DMS 273 (cell line): ENCODE measurements at regions not wholly inside any gene's neighbourhood (a gene's known extent, or its start where the extent isn't known, plus 50 kb on each side); places are given as distances from the start of the nearest gene placed in this dataset.
A peak's percentile ranks its signal among the peaks of the same experiment; 100 is the strongest.
"Not testable (repeated sequence)": the region's sequence is repeated elsewhere in the genome, so short reads cannot be mapped to it uniquely, and the experiment has no call there.

ENCODE experiments used
- DNase-seq: peaks from one replicate; lab custom pipeline; 2025; ENCODE audit not compliant: unreplicated experiment; lab: John Stamatoyannopoulos, UW

GRCh38 chr12:125549171-125549570, 483.9 kb downstream of the AACS start:
- no peak for DNase-seq

- DNase-seq = peak; percentile 4
Measured at GRCh38 chr12:125549836-125550235, 484.6 kb downstream of the AACS start.

GRCh38 chr12:125552295-125552694, 487.1 kb downstream of the AACS start:
- no peak for DNase-seq

DNA sequence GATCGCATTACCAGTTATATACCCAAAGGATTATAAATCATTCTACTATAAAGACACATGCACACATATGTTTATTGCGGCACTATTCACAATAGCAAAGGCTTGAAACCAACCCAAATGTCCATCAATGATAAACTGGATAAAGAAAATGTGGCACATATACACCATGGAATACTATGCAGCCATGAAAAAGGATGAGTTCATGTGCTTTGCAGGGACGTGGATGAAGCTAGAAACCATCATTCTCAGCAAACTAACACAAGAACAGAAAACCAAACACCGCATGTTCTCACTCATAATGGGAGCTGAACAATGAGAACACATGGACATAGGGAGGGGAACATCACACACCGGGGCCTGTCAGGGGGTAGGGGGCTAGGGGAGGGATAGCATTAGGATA, 495.8 kb downstream of the AACS start:
- not testable (repeated sequence) for DNase-seq

DNA sequence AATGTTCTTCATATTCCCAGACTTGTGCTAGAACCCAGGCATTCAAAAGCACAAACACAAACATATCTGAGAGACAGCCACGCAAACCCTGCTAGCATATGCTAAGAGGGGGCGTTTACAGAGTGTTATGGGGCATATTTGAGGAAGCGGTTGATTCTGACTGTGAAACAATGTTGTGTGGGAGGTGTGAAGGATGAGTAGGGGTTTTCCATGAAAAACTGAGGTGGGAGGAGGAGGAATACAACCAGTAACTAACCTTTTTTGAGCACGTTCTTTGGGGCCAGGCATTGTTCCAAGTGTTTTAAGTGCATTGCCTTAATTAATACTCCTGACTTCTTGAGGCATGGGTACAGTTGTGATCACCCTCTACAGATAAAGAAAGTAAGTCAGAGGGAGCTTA, 499.5 kb downstream of the AACS start:
- DNase-seq = no peak

DNA sequence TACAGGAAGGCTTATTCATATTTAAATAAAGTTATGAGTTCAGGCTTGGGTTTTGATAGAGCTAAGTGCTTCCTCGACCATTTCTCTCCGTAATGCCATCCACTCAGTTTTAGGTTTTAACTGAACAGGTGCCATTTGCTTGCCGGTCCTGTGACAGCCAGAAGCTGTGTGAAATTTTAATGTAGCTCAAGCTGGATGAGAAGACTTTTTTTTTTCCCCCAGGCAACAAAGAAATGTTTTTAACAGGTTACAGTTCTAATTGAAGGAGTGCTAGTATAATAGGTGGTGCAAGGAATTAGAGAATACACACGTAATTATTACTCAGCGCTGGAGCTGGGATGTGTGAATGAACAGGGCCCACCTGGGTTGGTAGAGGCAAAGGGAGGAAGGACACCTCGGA, 502.3 kb downstream of the AACS start:
- DNase-seq = no peak

DNA sequence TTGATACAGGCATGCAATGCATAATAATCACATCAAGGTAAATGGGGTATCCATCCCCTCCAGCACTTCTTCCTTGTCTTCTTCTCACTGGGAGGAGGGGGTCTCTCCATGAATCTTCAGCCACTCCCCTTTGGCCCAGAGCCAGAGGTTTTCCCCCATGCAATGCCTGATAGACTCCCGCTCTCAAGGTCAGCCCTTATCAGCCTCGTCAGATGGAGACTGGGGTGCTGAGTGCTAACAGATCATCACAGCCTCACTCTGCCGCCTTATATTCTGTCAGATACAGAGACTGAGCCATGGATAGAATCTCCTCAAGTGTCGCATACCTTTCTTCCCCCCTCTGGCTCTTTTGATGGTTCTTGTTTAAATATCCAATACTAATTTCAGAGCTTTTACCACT, 503.1 kb downstream of the AACS start:
- DNase-seq = no peak

- DNase-seq = no peak
Measured at GRCh38 chr12:125573271-125573670, 508.0 kb downstream of the AACS start.

- DNase-seq = no peak
Measured at GRCh38 chr12:125577334-125577733, 512.1 kb downstream of the AACS start.

DNA sequence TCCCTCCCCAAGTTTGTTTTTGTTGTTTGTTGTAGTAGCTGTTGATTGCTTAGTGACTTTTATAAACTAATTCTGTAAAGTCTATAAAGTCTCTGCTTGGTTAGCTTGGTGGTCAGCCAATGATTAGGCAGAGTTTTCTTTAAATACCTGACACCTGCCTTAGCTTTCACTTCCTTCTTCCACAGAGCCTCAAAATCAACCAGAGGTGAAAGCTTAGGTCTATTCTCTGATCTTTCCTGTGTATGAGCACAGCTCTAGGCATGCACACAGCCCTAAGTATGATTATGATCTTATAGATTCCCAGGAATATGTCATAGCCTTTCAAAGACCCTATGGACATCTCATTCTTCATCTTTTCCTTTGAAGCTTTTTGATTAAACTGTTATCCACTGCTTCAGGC, 514.7 kb downstream of the AACS start:
- DNase-seq = no peak

- no peak for DNase-seq
Measured at GRCh38 chr12:125583071-125583470, 517.8 kb downstream of the AACS start.

GRCh38 chr12:125586441-125586840, 521.2 kb downstream of the AACS start:
- no peak for DNase-seq

DNA sequence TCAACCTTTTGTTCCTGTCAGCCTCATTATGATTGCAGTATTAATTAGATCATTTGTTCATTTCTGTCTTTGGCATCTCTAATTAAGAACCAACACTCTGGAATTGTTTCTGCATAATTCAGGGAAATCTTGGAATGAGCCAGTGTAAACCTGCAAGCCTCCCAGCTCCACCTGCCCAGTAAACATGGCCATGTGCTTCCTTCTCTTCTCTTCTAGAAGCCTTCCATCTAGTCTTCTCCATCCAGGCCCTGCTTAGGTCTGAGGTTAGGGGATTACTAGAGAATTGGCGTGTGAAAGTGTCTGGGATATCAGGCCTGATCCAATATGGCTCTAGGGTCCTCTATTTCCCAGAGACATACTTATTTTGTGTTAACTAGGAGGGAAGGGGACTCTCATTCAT, 528.0 kb downstream of the AACS start:
- no peak for DNase-seq

- no peak for DNase-seq
Measured at GRCh38 chr12:125604976-125605375, 539.7 kb downstream of the AACS start.

- no peak for DNase-seq
Measured at GRCh38 chr12:125606312-125606711, 541.1 kb downstream of the AACS start.

DNA sequence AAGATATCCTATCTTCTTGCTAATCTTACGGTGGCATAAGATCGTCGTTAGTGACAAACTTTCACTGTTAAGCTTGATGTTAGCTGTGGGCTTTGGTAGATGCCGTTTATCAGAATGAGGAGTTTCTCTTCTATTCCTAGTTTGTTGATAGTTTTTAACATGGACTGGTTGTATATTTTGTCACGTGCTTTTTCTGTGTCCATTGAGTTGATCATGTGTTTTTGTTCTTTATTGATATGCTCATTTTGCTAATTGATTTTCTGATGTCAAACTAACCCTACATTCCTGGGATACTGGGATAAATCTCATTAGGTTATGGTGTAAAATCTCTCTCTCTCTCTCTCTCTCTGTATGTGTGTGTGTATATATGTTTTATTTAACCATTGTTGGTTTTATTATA, 545.1 kb downstream of the AACS start:
- no peak for DNase-seq

DNA sequence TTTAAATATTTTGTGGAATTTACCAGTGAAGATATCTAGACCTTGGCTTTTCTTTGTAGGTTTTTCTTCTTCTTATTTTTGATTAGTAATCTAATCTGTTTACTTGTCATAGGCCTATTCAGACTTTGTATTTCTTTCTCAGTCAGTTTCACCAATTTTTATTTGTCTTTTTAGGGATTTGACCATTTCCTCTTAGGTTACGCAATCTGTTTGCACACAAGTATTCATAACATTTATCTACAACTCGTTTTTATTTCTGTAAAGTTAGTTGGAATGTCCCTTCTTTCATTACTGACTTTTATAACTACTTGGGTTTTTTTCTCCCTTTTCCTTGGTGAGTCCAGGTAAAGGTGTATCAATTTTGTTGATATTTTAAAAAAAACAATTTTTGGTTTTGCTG, 545.7 kb downstream of the AACS start:
- DNase-seq = no peak

- DNase-seq = no peak
Measured at GRCh38 chr12:125614058-125614457, 548.8 kb downstream of the AACS start.

DNA sequence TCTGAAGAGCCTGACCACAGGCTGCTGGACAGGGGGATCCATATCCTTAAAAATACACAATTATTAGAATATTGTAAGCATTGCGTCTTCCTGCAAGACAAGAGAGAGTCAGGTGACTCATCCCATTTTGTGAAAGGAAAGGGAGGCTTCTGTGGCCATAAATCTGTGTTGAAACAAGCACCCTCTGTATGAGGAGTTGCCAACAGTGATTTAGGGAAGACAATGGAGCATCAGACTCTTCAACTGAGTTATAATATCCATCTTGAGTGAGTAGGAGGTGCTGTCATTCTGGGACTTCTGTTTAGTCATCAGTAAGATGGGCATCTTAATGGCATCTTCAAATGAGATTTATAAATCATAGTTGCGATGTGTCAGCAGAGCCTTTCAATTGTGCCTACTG, 554.5 kb downstream of the AACS start:
- no peak for DNase-seq

GRCh38 chr12:125633686-125634085, 568.5 kb downstream of the AACS start:
- no peak for DNase-seq

DNA sequence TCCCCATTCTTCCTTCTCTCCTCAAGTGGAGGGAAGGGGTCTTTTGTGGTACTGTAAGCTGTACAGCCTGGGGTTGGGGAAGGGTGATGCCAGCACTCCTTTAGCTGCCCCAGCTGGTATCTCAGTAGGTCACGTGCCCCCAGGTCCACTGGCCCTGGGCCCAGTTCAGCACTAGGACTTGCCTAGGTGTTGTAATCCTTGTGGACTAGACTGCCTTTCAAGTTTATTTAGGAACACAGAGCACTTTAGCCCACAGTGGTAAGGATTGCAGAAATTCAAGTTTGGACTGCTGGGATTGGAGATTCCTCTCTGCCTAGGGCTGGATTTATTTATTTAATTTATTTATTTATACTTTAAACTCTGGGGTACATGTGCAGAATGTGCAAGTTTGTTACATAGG, 569.6 kb downstream of the AACS start:
- no peak for DNase-seq

DNA sequence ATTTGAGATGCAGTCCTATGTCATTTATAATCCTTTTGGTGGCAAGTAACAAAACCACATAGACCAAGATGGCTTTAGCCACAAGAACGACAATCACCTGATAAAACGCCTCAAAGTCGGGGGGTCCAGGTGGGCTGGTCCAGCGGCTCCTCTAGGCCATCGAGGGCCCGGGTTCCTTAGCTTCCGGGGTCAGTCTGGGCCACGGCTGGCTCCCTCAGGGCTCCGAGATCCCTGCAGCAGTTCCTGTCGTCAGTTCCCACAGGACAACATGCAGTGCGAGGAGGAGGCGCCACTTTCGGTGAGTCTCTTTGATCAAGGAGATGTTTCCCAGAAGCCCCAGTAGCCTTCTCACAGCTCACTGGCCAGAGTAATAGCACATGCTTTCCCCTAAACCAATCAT, 574.6 kb downstream of the AACS start:
- DNase-seq = no peak

GRCh38 chr12:125643055-125643454, 577.8 kb downstream of the AACS start:
- no peak for DNase-seq

GRCh38 chr12:125645724-125646123, 580.5 kb downstream of the AACS start:
- no peak for DNase-seq
